Mucosa of gallbladder (tissue), 1 donor: ENCODE measurements at regions not wholly inside any gene's neighbourhood (a gene's known extent, or its start where the extent isn't known, plus 50 kb on each side); places are given as distances from the start of the nearest gene placed in this dataset.
A peak's percentile ranks its signal among the peaks of the same experiment; 100 is the strongest.

Source experiments
- DNase-seq: peaks from one replicate; pipeline ENCODE4 v3.0.0-alpha.2; 2020; ENCODE audit warnings: low spot score
- donor health status: DM: no; HTN: no; CAD: no.

DNA sequence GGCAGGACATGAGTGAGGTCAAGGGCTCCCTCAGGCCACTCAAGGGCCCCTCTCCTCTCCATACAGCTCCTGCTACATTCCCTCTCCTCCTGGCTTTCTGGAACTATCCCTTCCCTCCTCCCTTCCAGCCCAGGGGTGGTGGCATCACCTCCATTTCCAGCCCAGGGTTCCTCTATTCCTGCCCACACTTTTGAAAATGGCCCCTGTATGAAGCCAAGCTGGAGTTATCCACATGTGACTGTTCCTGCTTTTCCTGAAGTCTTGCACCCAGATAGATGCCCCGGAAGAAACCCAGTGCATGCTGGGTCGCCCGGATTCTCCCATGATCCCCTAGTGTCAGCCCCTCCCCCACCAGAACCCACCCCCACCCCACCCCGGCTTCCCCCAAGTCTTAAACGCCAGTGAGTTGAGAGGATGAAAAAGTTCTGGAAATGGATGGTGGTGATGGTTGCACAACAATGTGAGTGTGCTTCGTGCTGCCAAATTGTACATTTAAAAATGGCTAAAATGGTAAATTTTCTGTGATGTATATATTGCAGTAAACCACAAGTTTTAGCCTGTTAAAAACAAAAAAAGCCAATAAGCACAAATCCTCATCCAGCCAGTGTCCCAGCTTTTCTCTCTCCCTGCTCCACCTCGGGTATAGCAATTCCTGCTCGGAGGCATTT lies 136.9 kb downstream of the SCARB1 start:
- no peak for DNase-seq

GRCh38 chr12:124725597-124726237 lies 137.9 kb downstream of the SCARB1 start:
- no peak for DNase-seq

- DNase-seq = no peak
Measured at GRCh38 chr12:124725099-124725498, 138.6 kb downstream of the SCARB1 start.

- DNase-seq = no peak
Measured at GRCh38 chr12:124722878-124723277, 140.8 kb downstream of the SCARB1 start.

DNA sequence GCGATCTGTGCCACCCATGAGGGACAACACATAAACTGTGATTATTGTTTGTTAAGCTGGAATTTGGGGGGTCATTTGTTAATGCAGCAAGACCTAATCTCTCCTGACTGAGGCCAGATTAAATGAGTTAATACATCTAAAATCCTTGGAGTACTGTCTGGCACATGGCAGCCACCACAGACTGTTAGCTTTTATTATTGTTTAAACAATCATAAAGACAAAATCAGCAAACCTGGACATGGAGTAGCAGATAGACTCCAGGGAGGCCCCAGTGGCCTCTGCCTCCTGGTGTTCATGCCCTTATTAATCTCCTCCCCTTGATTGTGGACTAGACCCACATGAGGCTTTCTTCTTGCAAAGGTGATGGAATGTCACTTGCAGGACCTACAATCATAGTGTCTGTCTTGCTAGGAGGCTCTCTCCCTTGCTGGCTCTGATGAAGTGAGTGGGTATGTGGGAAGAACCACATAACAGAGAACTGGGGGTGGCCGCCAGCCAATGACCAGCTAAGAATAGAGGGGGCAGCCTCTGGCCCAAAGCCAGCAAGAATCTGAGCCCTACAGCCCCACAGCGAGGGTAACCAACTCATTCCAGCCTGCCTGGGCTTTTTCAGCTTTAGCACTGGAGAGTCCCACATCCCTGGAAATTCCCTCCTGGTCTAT lies 142.0 kb downstream of the SCARB1 start:
- no peak for DNase-seq

DNA sequence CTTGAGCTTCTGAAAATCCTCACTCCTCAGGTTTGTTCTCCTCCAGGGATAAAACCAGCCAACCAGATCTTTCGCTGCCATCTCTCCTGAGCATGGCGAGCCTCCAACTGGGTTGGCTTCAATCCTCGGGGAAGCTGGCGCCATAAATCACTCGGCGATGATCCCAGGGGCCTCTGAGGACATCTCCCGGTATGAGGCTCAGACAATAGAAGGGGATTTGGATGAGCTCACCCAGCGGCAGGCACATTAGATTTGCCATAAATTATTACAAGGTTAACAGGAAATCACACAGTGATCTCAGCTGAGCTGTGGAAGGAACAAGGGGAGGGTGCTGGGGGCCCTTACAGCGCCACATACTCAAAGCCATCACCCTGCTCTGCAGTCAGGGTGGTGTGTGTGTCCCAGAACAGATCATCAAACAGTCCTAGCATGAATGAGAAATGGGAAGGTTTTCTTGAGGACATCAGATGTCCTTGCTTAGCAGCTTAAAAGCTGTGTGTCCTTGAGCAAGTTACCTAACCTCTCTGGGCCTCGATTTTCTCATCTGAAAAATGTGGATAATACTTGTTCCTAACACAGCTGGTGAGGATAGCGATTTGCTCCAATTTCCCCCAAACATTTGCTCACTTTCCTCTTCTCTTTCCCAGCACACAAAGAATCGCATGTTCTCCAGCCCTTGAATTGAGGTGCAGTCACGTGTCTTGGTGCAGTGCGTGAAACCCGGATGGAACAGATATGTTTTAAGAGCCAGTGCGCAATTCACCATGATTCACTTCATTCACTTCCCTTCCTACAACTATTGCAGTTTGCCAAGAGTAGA lies 142.8 kb downstream of the SCARB1 start:
- DNase-seq = peak; percentile 73

- no peak for DNase-seq
Measured at GRCh38 chr12:124720004-124720680, 143.5 kb downstream of the SCARB1 start.

- no peak for DNase-seq
Measured at GRCh38 chr12:124719231-124719630, 144.4 kb downstream of the SCARB1 start.

DNA sequence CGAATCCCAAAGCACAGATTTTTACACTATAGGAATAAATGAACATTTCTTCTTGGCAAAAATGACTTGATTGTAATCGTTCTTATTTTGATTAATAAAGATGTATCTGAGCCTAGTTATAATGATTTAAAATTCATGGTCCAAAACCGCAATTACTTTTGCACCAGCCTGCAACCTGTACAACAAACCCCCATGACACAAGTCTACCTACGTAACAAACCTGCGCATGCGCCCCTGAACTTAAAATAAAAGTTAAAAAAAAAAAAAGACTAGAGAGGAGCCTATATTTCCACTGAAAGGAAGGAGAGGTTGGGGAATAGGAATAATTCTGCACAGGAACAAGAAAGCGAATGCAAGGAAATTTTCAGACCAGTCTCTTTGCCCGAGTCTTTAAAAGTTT lies 145.2 kb downstream of the SCARB1 start:
- no peak for DNase-seq

DNA sequence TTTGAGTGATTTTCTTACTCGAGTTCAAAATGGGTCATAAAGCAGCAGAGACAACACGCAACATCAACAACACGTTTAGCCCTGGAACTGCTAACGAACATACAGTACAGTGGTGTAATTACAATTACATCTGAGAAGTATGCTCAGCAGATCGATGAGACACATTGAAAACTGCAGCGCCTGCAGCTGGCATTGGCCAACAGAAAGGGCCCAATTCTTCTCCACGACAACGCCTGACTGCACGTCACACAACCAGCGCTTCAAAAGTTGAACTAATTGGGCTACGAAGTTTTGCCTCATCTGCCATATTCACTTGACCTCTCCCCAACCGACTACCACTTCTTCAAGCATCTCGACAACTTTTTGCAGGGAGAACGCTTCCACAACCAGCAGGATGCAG lies 145.6 kb downstream of the SCARB1 start:
- DNase-seq = no peak

GRCh38 chr12:124717318-124717717 lies 146.3 kb downstream of the SCARB1 start:
- DNase-seq = no peak

- peak; percentile 74 for DNase-seq
Measured at GRCh38 chr12:124716208-124717130, 147.2 kb downstream of the SCARB1 start.

- no peak for DNase-seq
Measured at GRCh38 chr12:124715121-124715990, 147.9 kb upstream of the NCOR2 start.

- DNase-seq = peak; percentile 76
Measured at GRCh38 chr12:124713436-124714082, 146.1 kb upstream of the NCOR2 start.

GRCh38 chr12:124713041-124713435 lies 145.6 kb upstream of the NCOR2 start:
- DNase-seq = peak; percentile 48

GRCh38 chr12:124711344-124711743 lies 143.9 kb upstream of the NCOR2 start:
- no peak for DNase-seq

DNA sequence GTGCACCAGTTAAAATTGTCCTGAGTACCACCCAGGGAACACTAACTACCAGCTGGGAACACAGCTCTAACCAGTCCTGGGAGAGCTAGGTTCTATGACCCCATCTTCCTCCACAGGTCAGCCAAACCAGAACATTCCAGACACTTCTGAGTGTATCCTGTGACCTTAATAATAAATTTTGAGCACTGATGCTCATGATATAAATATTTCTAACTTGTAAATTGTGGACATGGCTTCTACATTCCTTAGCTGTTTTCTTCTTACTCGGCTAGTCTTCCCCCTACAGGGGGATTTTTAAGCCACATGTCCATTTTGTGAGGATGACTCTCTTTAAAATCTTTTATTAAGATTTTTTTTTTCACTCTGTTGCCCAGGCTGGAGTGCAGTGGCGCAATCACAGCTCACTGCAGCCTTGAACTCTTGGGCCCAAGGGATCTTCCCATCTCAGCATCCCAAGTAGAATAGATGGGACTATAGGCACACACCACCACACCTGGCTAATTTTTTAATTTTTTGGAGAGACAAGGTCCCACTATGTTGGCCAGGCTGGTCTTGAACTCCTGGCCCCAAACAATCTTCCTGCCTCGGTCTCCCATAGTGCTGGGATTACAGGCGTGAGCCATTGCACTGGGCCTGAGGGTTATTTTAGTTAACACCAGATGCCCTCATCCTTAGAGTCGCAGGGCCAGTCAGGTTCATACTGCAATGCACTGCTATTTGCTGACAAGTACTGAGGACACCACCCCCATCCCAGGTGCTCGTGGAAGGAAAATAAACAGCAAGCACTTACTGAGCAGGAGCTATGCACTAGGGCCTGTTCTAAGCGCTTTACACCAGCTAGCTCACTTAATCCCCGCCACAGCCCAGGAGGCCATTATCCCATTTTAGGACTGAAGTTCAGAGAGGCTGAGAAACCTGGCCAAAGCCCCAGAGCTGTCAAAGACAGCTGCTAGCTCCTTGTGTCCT lies 142.6 kb upstream of the NCOR2 start:
- DNase-seq = no peak

DNA sequence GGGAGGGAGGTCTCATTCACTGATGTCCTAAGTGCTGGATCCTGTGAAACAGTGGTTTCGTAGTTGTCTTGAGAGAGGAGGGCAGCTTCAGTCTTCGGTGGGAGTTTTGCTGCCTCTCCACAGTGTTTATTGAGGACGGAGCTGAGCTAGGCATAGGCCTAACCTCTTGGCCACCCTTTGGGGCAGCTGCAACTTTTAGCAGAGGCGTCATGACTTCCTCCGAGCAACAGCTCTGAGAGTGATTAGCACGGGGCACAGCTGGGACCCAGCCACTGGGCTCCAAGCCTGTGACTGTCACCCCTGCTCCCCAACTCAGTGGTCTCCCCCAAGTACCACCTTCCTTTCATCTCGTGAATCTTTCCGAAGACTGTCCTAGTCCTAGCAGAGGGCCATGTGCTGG lies 139.9 kb upstream of the NCOR2 start:
- DNase-seq = no peak
